IMR-90 (cell line): ENCODE measurements at regions not wholly inside any gene's neighbourhood (a gene's known extent, or its start where the extent isn't known, plus 50 kb on each side); places are given as distances from the start of the nearest gene placed in this dataset.

ENCODE experiments used
- BHLHE40 ChIP-seq: fragments of 150-350 bp; IDR thresholded peaks from 2 replicates; pipeline ENCODE4 v1.6.1; 2016; ENCODE audit warnings: mild to moderate bottlenecking, low read depth, low read length
- CEBPB ChIP-seq: IDR thresholded peaks from 2 replicates; pipeline ENCODE4 v1.6.1; 2012; ENCODE audit warnings: low read depth, low read length, improper control_type of control experiment
- MXI1 ChIP-seq: IDR thresholded peaks from 2 replicates; pipeline ENCODE4 v1.6.1; 2012; ENCODE audit warnings: low read depth, mild to moderate bottlenecking, low read length, moderate library complexity, borderline replicate concordance
- NFE2L2 ChIP-seq: fragments of 150-350 bp; IDR thresholded peaks from 2 replicates; pipeline ENCODE4 v1.6.1; 2016; ENCODE audit warnings: low read depth, mild to moderate bottlenecking, low read length
- POLR2A ChIP-seq: IDR thresholded peaks from 2 replicates; pipeline ENCODE4 v1.6.1; 2012; ENCODE audit warnings: mild to moderate bottlenecking, low read depth, low read length
- RAD21 ChIP-seq: IDR thresholded peaks from 2 replicates; pipeline ENCODE4 v1.6.1; 2012; ENCODE audit warnings: low read length, improper control_type of control experiment
- RCOR1 ChIP-seq: IDR thresholded peaks from 2 replicates; pipeline ENCODE4 v1.6.1; 2012; ENCODE audit warnings: mild to moderate bottlenecking, low read length, improper control_type of control experiment; ENCODE audit not compliant: insufficient replicate concordance
- SMC3 ChIP-seq: fragments of 150-350 bp; IDR thresholded peaks from 2 replicates; pipeline ENCODE4 v1.6.1; 2016; ENCODE audit warnings: low read depth, mild to moderate bottlenecking, antibody characterized with exemption, low read length, moderate library complexity
- TF ChIP-seq, protein P1 (sequence below): conservative IDR thresholded peaks from 2 replicates; pipeline ENCODE4 v1.5.1; 2012; ENCODE audit warnings: mild to moderate bottlenecking, low read depth, low read length, improper control_type of control experiment
- TF ChIP-seq, protein P2 (sequence below): fragments of 150-350 bp; IDR thresholded peaks from 2 replicates; pipeline ENCODE4 v1.6.1; 2017; ENCODE audit warnings: mild to moderate bottlenecking, antibody characterized with exemption, low read length, low read depth
- TF ChIP-seq, protein P3 (sequence below): fragments of 150-350 bp; IDR thresholded peaks from 2 replicates; pipeline ENCODE4 v1.6.1; 2016; ENCODE audit warnings: low read depth, mild to moderate bottlenecking, low read length, moderate library complexity, borderline replicate concordance

DNA sequence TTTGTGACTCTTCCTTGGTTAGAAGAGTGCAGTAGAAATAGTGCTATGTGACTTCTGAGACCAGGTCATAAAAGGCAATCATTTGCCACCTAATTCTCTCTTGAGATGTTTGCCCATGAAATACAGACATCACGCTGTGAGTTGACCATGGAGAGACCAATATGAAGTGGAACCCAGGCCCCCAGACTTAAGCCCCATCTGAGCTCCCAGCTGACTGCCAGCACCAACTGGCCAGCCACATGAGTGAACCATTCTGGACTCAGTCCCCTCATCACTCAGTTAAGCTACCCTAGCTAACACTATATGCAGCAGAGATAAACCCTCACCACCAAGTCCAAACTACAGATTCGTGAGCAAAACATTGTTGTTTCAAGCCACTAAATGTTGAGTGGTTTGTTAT lies 60.7 kb upstream of the NIPBL start:
- TF ChIP-seq SMC3 (no peak), POLR2A (no peak), RCOR1 (no peak), CEBPB (no peak), NFE2L2 (no peak), BHLHE40 (no peak), RAD21 (no peak), MXI1 (no peak)
- TF ChIP-seq, protein P1, sequence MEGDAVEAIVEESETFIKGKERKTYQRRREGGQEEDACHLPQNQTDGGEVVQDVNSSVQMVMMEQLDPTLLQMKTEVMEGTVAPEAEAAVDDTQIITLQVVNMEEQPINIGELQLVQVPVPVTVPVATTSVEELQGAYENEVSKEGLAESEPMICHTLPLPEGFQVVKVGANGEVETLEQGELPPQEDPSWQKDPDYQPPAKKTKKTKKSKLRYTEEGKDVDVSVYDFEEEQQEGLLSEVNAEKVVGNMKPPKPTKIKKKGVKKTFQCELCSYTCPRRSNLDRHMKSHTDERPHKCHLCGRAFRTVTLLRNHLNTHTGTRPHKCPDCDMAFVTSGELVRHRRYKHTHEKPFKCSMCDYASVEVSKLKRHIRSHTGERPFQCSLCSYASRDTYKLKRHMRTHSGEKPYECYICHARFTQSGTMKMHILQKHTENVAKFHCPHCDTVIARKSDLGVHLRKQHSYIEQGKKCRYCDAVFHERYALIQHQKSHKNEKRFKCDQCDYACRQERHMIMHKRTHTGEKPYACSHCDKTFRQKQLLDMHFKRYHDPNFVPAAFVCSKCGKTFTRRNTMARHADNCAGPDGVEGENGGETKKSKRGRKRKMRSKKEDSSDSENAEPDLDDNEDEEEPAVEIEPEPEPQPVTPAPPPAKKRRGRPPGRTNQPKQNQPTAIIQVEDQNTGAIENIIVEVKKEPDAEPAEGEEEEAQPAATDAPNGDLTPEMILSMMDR = no peak
- TF ChIP-seq, protein P2, sequence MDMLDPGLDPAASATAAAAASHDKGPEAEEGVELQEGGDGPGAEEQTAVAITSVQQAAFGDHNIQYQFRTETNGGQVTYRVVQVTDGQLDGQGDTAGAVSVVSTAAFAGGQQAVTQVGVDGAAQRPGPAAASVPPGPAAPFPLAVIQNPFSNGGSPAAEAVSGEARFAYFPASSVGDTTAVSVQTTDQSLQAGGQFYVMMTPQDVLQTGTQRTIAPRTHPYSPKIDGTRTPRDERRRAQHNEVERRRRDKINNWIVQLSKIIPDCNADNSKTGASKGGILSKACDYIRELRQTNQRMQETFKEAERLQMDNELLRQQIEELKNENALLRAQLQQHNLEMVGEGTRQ = no peak
- TF ChIP-seq, protein P3, sequence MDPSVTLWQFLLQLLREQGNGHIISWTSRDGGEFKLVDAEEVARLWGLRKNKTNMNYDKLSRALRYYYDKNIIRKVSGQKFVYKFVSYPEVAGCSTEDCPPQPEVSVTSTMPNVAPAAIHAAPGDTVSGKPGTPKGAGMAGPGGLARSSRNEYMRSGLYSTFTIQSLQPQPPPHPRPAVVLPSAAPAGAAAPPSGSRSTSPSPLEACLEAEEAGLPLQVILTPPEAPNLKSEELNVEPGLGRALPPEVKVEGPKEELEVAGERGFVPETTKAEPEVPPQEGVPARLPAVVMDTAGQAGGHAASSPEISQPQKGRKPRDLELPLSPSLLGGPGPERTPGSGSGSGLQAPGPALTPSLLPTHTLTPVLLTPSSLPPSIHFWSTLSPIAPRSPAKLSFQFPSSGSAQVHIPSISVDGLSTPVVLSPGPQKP = no peak
